ENCODE measurements at regions not wholly inside any gene's neighbourhood (a gene's known extent, or its start where the extent isn't known, plus 50 kb on each side); places are given as distances from the start of the nearest gene placed in this dataset.

DNA sequence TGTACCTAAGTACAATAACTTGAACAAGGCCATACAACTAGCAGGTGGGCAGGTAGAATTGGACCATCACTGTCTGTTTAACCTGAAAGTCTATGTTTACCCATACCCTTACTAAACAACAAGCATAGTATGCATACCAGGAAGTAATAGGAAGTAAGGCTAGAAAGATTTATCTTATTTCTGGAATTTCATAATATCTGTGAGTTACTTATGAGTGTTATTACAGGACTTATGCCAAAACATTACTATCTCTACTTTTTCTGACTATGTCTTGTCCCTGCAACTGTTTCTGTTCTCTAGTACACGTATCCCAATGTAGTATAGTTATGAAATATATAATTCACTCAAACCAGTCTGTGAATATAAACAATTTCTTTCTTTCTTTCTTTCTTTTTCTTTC, 1400.8 kb upstream of the TENM4 start:
- no peaks in the 10 kb centered on the region for H3K4me1 Mint-ChIP-seq (ENCODE audit: low read depth)
- H3K36me3 Mint-ChIP-seq, result no peaks in the 10 kb centered on the region
- no peak overlapping the region for H3K4me3 Mint-ChIP-seq
- H3K27me3 Mint-ChIP-seq, result no peaks in the 10 kb centered on the region
- H3K9me3 Mint-ChIP-seq (ENCODE audit: low read depth), result peaks cover 12% of the 10 kb centered on the region
- no peak overlapping the region for H3K27ac Mint-ChIP-seq

DNA sequence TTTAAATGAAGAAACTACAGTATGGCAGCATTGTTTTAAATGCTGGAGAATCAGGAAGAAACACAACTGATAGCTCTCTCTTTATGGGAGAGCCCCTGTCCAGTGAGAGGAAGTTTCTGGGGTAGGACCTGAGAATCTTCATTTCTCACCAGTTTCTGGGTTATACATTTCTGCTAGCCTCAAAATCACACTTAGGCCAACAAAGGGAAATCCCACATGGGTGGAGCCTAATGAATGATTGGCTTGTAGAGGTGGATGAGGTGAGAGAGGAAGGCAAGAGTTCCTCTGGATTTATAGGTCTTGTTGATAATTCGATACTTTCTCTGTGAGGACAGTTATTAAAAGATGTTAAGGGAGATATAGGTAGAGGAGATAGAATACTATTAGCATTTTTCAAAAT, 1397.3 kb upstream of the TENM4 start:
- H3K27ac Mint-ChIP-seq, result no peak overlapping the region
- H3K9me3 Mint-ChIP-seq (ENCODE audit: low read depth), result peaks cover 13% of the 10 kb centered on the region
- H3K27me3 Mint-ChIP-seq, result no peaks in the 10 kb centered on the region
- H3K36me3 Mint-ChIP-seq, result no peaks in the 10 kb centered on the region
- no peaks in the 10 kb centered on the region for H3K4me1 Mint-ChIP-seq (ENCODE audit: low read depth)
- H3K4me3 Mint-ChIP-seq, result no peak overlapping the region

GRCh38 chr11:80837051-80837450, 1396.2 kb upstream of the TENM4 start:
- Mint-ChIP-seq H3K27me3 (no peaks in the 10 kb centered on the region), H3K4me1 (ENCODE audit: low read depth) (no peaks in the 10 kb centered on the region), H3K36me3 (no peaks in the 10 kb centered on the region)

GRCh38 chr11:80831374-80831773, 1390.5 kb upstream of the TENM4 start:
- no peaks in the 10 kb centered on the region for H3K36me3 Mint-ChIP-seq
- no peak overlapping the region for H3K27ac Mint-ChIP-seq
- no peak overlapping the region for H3K4me3 Mint-ChIP-seq
- no peaks in the 10 kb centered on the region for H3K27me3 Mint-ChIP-seq
- peaks cover 15% of the 10 kb centered on the region for H3K9me3 Mint-ChIP-seq (ENCODE audit: low read depth)
- H3K4me1 Mint-ChIP-seq (ENCODE audit: low read depth), result no peaks in the 10 kb centered on the region

More at GRCh38 chr11:80837051-80837450, 1396.2 kb upstream of the TENM4 start:
- H3K4me3 Mint-ChIP-seq, result no peak overlapping the region
- no peak overlapping the region for H3K27ac Mint-ChIP-seq
- peaks cover 13% of the 10 kb centered on the region for H3K9me3 Mint-ChIP-seq (ENCODE audit: low read depth)

DNA sequence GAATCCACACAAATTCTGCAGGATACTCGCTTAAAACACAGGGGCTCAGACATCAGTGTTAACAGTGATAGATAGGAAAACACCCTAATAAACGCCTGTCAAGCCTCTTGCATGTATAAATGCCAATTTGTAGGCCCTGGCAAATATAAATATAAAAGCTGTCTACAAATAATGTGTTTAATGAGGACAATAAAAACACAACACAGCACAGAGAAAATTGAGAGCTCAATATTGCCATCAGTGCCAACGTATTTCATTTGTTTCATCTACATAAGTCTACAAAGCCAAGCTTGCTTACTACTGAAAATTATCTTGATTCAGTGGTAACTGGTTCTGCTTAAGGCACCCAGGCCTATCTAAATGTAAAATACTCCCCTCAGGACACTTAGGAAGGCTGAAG, 1387.0 kb upstream of the TENM4 start:
- Mint-ChIP-seq H3K27ac (no peak overlapping the region), H3K4me1 (ENCODE audit: low read depth) (no peaks in the 10 kb centered on the region), H3K4me3 (no peak overlapping the region), H3K9me3 (ENCODE audit: low read depth) (peaks cover 9% of the 10 kb centered on the region), H3K36me3 (no peaks in the 10 kb centered on the region), H3K27me3 (no peaks in the 10 kb centered on the region)

GRCh38 chr11:80826808-80827207, 1386.0 kb upstream of the TENM4 start:
- Mint-ChIP-seq H3K36me3 (no peaks in the 10 kb centered on the region), H3K4me3 (no peak overlapping the region), H3K9me3 (ENCODE audit: low read depth) (peaks cover 9% of the 10 kb centered on the region), H3K27me3 (no peaks in the 10 kb centered on the region), H3K4me1 (ENCODE audit: low read depth) (no peaks in the 10 kb centered on the region), H3K27ac (no peak overlapping the region)

DNA sequence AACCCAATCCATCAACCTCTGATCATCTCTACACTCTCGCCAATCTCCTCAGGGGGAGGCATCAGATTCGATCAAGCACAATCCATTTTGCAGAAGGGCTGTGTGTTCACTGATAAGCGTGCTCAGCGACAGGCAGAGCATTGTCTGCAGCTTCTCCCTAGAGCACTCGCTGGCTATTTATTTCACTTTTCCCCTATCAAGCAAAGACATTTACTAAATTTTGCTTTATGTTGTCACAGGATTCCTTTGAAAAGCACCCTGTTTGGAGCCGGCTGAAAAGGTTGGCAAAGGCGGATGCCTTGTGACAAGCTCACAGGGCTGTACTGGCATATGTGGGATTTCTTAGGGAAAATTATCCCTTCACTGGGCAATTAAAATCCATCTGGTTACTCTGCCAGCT, 1381.5 kb upstream of the TENM4 start:
- no peaks in the 10 kb centered on the region for H3K4me1 Mint-ChIP-seq (ENCODE audit: low read depth)
- H3K4me3 Mint-ChIP-seq, result no peak overlapping the region
- no peaks in the 10 kb centered on the region for H3K9me3 Mint-ChIP-seq (ENCODE audit: low read depth)
- no peak overlapping the region for H3K27ac Mint-ChIP-seq
- H3K27me3 Mint-ChIP-seq, result no peaks in the 10 kb centered on the region
- H3K36me3 Mint-ChIP-seq, result no peaks in the 10 kb centered on the region

GRCh38 chr11:80819271-80819670, 1378.4 kb upstream of the TENM4 start:
- no peak overlapping the region for H3K27ac Mint-ChIP-seq
- peaks cover 6% of the 10 kb centered on the region for H3K9me3 Mint-ChIP-seq (ENCODE audit: low read depth)
- no peaks in the 10 kb centered on the region for H3K27me3 Mint-ChIP-seq
- no peak overlapping the region for H3K4me3 Mint-ChIP-seq
- H3K36me3 Mint-ChIP-seq, result no peaks in the 10 kb centered on the region
- no peaks in the 10 kb centered on the region for H3K4me1 Mint-ChIP-seq (ENCODE audit: low read depth)

- H3K27me3 Mint-ChIP-seq, result no peaks in the 10 kb centered on the region
- no peak overlapping the region for H3K27ac Mint-ChIP-seq
- no peaks in the 10 kb centered on the region for H3K36me3 Mint-ChIP-seq
- no peaks in the 10 kb centered on the region for H3K4me1 Mint-ChIP-seq (ENCODE audit: low read depth)
- H3K9me3 Mint-ChIP-seq (ENCODE audit: low read depth), result peaks cover 6% of the 10 kb centered on the region
- no peak overlapping the region for H3K4me3 Mint-ChIP-seq
Observed at GRCh38 chr11:80816966-80817365, 1376.1 kb upstream of the TENM4 start.

DNA sequence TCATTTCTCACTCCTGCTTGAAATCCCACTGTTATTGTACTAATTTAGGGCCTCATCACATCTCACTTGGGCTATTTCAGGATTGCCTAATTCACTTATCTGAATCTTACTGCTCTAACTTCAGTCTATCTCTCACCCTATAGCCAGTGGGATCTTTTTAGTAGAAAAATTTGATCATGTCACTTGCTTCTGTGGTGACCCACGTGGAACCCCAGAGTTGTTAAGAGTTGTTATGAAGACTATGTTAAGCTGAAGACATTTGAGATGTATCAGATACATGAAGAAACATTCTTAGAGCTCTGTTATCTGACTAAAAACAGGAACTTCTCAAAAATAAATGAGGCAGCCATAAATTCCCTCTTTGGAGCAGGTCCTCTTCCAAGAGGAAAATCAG, 1375.6 kb upstream of the TENM4 start:
- peaks cover 6% of the 10 kb centered on the region for H3K9me3 Mint-ChIP-seq (ENCODE audit: low read depth)
- no peaks in the 10 kb centered on the region for H3K27me3 Mint-ChIP-seq
- H3K36me3 Mint-ChIP-seq, result no peaks in the 10 kb centered on the region
- no peak overlapping the region for H3K27ac Mint-ChIP-seq
- H3K4me3 Mint-ChIP-seq, result no peak overlapping the region
- H3K4me1 Mint-ChIP-seq (ENCODE audit: low read depth), result no peaks in the 10 kb centered on the region

- H3K27me3 Mint-ChIP-seq, result no peaks in the 10 kb centered on the region
- H3K27ac Mint-ChIP-seq, result no peak overlapping the region
- no peaks in the 10 kb centered on the region for H3K36me3 Mint-ChIP-seq
- H3K9me3 Mint-ChIP-seq (ENCODE audit: low read depth), result peaks cover 6% of the 10 kb centered on the region
- no peak overlapping the region for H3K4me3 Mint-ChIP-seq
- no peaks in the 10 kb centered on the region for H3K4me1 Mint-ChIP-seq (ENCODE audit: low read depth)
Observed at GRCh38 chr11:80815752-80816453, 1375.1 kb upstream of the TENM4 start.

- Mint-ChIP-seq H3K9me3 (ENCODE audit: low read depth) (peaks cover 6% of the 10 kb centered on the region), H3K4me1 (ENCODE audit: low read depth) (no peaks in the 10 kb centered on the region), H3K4me3 (no peak overlapping the region), H3K36me3 (no peaks in the 10 kb centered on the region), H3K27me3 (no peaks in the 10 kb centered on the region), H3K27ac (no peak overlapping the region)
Observed at GRCh38 chr11:80814813-80815212, 1374.0 kb upstream of the TENM4 start.

DNA sequence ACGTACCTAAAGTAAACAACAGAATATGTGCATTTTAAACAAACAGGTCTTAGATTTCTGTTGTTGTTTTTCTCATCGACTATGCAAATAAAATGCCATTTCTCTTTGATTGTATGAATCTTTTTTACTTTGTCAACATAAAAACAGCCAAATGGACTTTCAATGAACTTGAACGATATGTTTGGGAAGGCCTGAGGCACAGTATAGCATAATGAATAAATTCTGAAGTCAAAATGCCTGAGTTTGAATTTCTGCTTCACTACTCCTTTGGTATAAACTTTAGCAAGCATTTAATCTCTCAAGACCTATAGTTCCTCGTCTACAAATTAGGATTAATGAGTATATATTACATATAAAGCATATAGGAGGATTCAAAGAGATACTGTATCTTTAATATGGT, 1369.9 kb upstream of the TENM4 start:
- Mint-ChIP-seq H3K36me3 (no peaks in the 10 kb centered on the region), H3K27ac (no peak overlapping the region), H3K4me1 (ENCODE audit: low read depth) (no peaks in the 10 kb centered on the region), H3K4me3 (no peak overlapping the region), H3K9me3 (ENCODE audit: low read depth) (no peaks in the 10 kb centered on the region), H3K27me3 (no peaks in the 10 kb centered on the region)

DNA sequence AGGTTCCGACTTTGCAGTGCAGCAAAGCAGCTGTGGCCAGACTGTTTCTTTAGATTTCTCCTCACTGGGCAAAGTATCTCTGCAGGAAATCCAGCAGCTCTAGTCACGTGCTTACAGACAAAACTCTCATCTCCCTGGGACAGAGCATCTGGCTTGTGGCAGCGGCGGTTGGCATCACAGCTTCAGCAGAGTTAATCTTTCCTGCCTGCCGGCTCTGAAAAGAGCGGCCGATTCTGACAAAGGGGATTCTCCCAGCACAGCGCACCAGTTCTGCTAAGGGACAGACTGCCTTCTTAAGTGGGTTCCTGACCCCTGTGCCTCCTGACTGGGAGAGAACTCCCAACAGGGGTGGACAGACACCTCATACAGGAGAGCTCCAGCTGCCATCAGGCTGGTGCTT, 1357.3 kb upstream of the TENM4 start:
- no peak overlapping the region for H3K4me3 Mint-ChIP-seq
- H3K36me3 Mint-ChIP-seq, result no peaks in the 10 kb centered on the region
- H3K27ac Mint-ChIP-seq, result no peak overlapping the region
- H3K4me1 Mint-ChIP-seq (ENCODE audit: low read depth), result no peaks in the 10 kb centered on the region
- peaks cover 6% of the 10 kb centered on the region for H3K9me3 Mint-ChIP-seq (ENCODE audit: low read depth)
- no peaks in the 10 kb centered on the region for H3K27me3 Mint-ChIP-seq

DNA sequence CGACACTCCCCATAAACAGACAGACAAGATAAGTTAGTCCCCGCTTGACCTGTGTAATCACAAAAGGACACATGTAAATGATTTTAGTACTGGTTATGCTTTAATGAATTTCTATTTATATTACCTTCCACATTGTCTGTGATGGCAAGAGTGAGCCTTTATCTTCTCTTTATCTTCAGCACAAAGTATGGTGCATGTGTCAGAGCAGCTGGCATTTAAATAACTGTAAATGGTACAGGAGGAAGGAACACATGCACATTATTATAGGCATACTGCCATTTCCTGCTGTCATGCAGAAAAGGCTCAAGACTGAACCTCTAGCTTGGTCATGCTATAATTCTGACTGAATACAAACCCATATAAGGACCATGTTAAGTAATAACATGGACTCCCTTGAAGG, 1342.7 kb upstream of the TENM4 start:
- peaks cover 15% of the 10 kb centered on the region for H3K9me3 Mint-ChIP-seq (ENCODE audit: low read depth)
- no peaks in the 10 kb centered on the region for H3K36me3 Mint-ChIP-seq
- no peak overlapping the region for H3K4me3 Mint-ChIP-seq
- no peaks in the 10 kb centered on the region for H3K4me1 Mint-ChIP-seq (ENCODE audit: low read depth)
- no peaks in the 10 kb centered on the region for H3K27me3 Mint-ChIP-seq
- no peak overlapping the region for H3K27ac Mint-ChIP-seq

- Mint-ChIP-seq H3K27me3 (no peaks in the 10 kb centered on the region), H3K9me3 (ENCODE audit: low read depth) (peaks cover 15% of the 10 kb centered on the region), H3K27ac (no peak overlapping the region), H3K4me1 (ENCODE audit: low read depth) (no peaks in the 10 kb centered on the region), H3K36me3 (no peaks in the 10 kb centered on the region), H3K4me3 (no peak overlapping the region)
Observed at GRCh38 chr11:80782135-80782885, 1341.5 kb upstream of the TENM4 start.
